PFSK-1 (cell line): ENCODE measurements at regions not wholly inside any gene's neighbourhood (a gene's known extent, or its start where the extent isn't known, plus 50 kb on each side); places are given as distances from the start of the nearest gene placed in this dataset.

ENCODE experiments used
- FOXP2 ChIP-seq: optimal IDR thresholded peaks from 2 replicates; pipeline ENCODE3; 2011; ENCODE audit warnings: borderline replicate concordance, control low read depth, inconsistent platforms; ENCODE audit not compliant: insufficient read depth; ENCODE audit errors: extremely low read length, extremely low read depth
- POLR2AphosphoS5 ChIP-seq: IDR thresholded peaks from 2 replicates; pipeline ENCODE4 v1.6.1; 2012; ENCODE audit warnings: low read depth, mild to moderate bottlenecking, control low read depth, low read length, moderate library complexity
- REST ChIP-seq, 2 experiments: IDR thresholded peaks; 2 replicates each; pipeline versions ENCODE4 v1.6.1 to v1.8.0; 2011 to 2012; ENCODE audit warnings: low read depth in 2 of 2, low read length in 2 of 2, control low read depth in 1 of 2, inconsistent platforms in 1 of 2, mild to moderate bottlenecking in 1 of 2, moderate library complexity in 1 of 2; ENCODE audit not compliant: insufficient read depth in 1 of 2
- SIN3A ChIP-seq: IDR thresholded peaks from 2 replicates; pipeline ENCODE4 v1.6.1; 2012; ENCODE audit warnings: mild to moderate bottlenecking, low read length, moderate library complexity, borderline replicate concordance; ENCODE audit not compliant: insufficient read depth
- TAF1 ChIP-seq: IDR thresholded peaks from 2 replicates; pipeline ENCODE4 v1.6.1; 2012; ENCODE audit warnings: low read length, control low read depth, borderline replicate concordance; ENCODE audit not compliant: insufficient read depth

GRCh38 chr13:69092615-69093322 is 1014.9 kb upstream of the ATXN8OS start:
- no peak for TF ChIP-seq SIN3A
- no peak for TF ChIP-seq TAF1
- no peak for TF ChIP-seq FOXP2
- TF ChIP-seq POLR2AphosphoS5, result no peak
- no peak for TF ChIP-seq REST (IDR thresholded peaks at IDR 0.05; ENCODE audit: insufficient read depth in 1 of 2, low read depth in 2 of 2, low read length in 2 of 2)

- TF ChIP-seq SIN3A (no peak), POLR2AphosphoS5 (no peak), TAF1 (no peak), REST (IDR thresholded peaks at IDR 0.05; ENCODE audit: insufficient read depth in 1 of 2, low read depth in 2 of 2, low read length in 2 of 2) (no peak), FOXP2 (no peak)
Measured at GRCh38 chr13:69077267-69077666, 1030.4 kb upstream of the ATXN8OS start.

- TF ChIP-seq TAF1 (no peak), SIN3A (no peak), REST (IDR thresholded peaks at IDR 0.05; ENCODE audit: insufficient read depth in 1 of 2, low read depth in 2 of 2, low read length in 2 of 2) (no peak), POLR2AphosphoS5 (no peak), FOXP2 (no peak)
Measured at GRCh38 chr13:69069554-69070133, 1038.0 kb upstream of the ATXN8OS start.

- TF ChIP-seq FOXP2 (no peak), REST (IDR thresholded peaks at IDR 0.05; ENCODE audit: insufficient read depth in 1 of 2, low read depth in 2 of 2, low read length in 2 of 2) (no peak), SIN3A (no peak), TAF1 (no peak), POLR2AphosphoS5 (no peak)
Measured at GRCh38 chr13:69050696-69051095, 1056.9 kb upstream of the ATXN8OS start.

GRCh38 chr13:69044629-69045028 is 1063.0 kb upstream of the ATXN8OS start:
- TF ChIP-seq FOXP2 (no peak), TAF1 (no peak), SIN3A (no peak), POLR2AphosphoS5 (no peak), REST (IDR thresholded peaks at IDR 0.05; ENCODE audit: insufficient read depth in 1 of 2, low read depth in 2 of 2, low read length in 2 of 2) (no peak)
